H4 (cell line): ENCODE measurements at regions not wholly inside any gene's neighbourhood (a gene's known extent, or its start where the extent isn't known, plus 50 kb on each side); places are given as distances from the start of the nearest gene placed in this dataset.

Experiments
- DNase-seq: peaks from one replicate; pipeline ENCODE4 v3.0.0-alpha.2; 2015; ENCODE audit warnings: low spot score

GRCh38 chr14:100673807-100674154 lies 52.9 kb upstream of the DLK1 start:
- DNase-seq = no peak

DNA sequence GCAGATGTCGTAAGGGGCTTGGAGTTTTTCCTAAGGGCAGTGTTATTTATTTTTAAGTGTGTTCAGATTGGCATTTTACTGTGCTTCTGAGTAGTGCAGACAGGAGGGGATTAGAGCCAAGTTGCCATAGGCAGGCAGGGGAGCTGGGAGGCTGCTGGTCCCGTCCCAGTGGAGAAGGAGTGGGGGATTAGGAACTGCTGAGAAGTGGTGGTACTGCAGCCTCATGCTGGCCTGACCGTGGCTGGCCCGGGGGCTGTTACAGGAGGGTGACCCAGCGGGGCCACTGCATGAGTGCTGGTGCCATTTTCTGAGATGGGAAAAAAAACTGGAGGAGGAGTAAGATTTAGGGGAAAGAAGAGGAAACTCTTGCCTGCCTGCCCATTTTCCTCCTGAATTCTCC lies 52.3 kb upstream of the DLK1 start:
- no peak for DNase-seq

- no peak for DNase-seq
These were observed 51.6 kb upstream of the DLK1 start for GRCh38 chr14:100674897-100675619.

DNA sequence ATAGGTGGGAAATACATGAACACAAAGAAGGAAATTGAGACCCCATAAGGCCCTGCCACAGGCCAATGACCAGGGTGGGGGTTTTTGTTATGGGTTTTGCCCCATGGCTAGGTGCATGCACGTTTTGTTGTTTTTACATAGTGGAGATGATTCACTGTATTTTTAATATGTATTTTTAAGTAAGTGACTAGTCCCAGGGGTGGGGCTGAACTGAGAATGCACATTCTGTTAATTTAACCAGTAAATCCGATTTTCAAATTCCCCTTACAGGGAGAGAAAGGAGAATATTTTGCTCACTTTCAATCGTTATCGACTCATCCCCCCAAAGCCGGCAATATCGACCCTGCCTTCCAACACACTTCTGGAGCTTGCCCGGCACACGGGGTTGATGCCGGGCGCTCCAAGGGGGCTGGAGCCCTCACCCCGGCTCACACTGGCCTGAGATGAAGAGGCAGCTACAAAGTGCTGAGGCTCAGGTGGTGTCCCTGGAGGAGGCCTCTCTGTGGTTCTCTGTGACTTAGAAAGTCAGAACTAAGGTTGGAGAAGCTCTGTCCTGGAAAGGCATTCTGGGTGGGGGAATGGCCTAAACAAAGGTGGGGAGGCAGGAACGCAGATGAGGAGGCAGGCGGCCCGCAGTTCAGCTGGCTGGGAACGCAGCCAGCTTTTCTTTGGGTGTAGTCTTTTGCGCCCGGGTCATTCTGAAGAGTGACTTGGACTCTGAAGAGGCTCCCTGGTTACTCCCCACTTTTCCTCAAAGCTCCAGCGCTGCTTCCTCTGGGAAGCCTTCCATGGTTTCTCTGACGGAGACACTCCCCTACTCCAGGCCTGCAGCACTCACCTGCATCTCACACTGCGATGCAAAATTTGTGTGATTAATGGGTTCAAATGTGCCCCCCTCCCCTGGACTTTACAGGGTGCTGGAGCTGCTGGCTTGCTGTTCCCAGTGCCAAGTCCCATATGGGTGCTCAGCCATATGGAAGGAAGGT lies 50.7 kb upstream of the DLK1 start:
- no peak for DNase-seq
